KMS-11 (cell line): ENCODE measurements at regions not wholly inside any gene's neighbourhood (a gene's known extent, or its start where the extent isn't known, plus 50 kb on each side); places are given as distances from the start of the nearest gene placed in this dataset.

Experiments used
- H2AFZ ChIP-seq: fragments of 200-600 bp; sonication (generic); 2 replicates; pipeline ENCODE4 v1.6.1; 2016; ENCODE audit warnings: antibody characterized with exemption, mixed run types, low read depth
- H3K27ac ChIP-seq: fragments of 200-600 bp; sonication (generic); 2 replicates; pipeline ENCODE4 v1.6.1; 2016; ENCODE audit warnings: mild to moderate bottlenecking, mixed run types
- H3K27me3 ChIP-seq: fragments of 200-600 bp; sonication (generic); 2 replicates; pipeline ENCODE4 v1.6.1; 2017; ENCODE audit warnings: mild to moderate bottlenecking, low read depth, mixed run types, moderate library complexity; ENCODE audit not compliant: insufficient read depth
- H3K36me3 ChIP-seq: fragments of 200-600 bp; sonication (generic); 2 replicates; pipeline ENCODE4 v1.6.1; 2017; ENCODE audit warnings: mild to moderate bottlenecking, mixed run types; ENCODE audit not compliant: insufficient read depth
- H3K4me1 ChIP-seq: fragments of 200-600 bp; sonication (generic); 2 replicates; pipeline ENCODE4 v1.6.1; 2016; ENCODE audit warnings: mild to moderate bottlenecking, low read depth, mixed run types; ENCODE audit not compliant: poor library complexity, severe bottlenecking
- H3K4me2 ChIP-seq: fragments of 200-600 bp; sonication (generic); 2 replicates; pipeline ENCODE4 v1.7.0; 2016; ENCODE audit warnings: mild to moderate bottlenecking, mixed run types
- H3K4me3 ChIP-seq: fragments of 200-600 bp; sonication (generic); IDR thresholded peaks from 2 replicates; pipeline ENCODE4 v1.6.1; 2017; ENCODE audit warnings: low read depth, low read length, mixed read lengths; ENCODE audit not compliant: insufficient read depth
- H3K79me2 ChIP-seq: fragments of 200-600 bp; sonication (generic); 2 replicates; pipeline ENCODE4 v1.6.1; 2016; ENCODE audit warnings: low read depth, mixed run types; ENCODE audit not compliant: insufficient read depth
- H3K9ac ChIP-seq: fragments of 200-600 bp; sonication (generic); 2 replicates; pipeline ENCODE4 v1.6.1; 2016; ENCODE audit warnings: mild to moderate bottlenecking, mixed run types
- H4K20me1 ChIP-seq: fragments of 200-600 bp; sonication (generic); 2 replicates; pipeline ENCODE4 v1.6.1; 2016; ENCODE audit warnings: mild to moderate bottlenecking, mixed run types; ENCODE audit not compliant: insufficient read depth
- CTCF ChIP-seq: fragments of 200-600 bp; sonication (generic); conservative IDR thresholded peaks from 2 replicates; pipeline ENCODE4 v1.6.1; 2017; ENCODE audit warnings: low read depth, mild to moderate bottlenecking, antibody characterized with exemption, low read length, moderate library complexity, mixed read lengths

- TF ChIP-seq CTCF, result no peak
- Histone ChIP-seq H3K36me3 (no peaks in the 10 kb centered on the region), H3K4me3 (no peak overlapping the region), H3K27me3 (no peaks in the 10 kb centered on the region), H4K20me1 (no peaks in the 10 kb centered on the region), H2AFZ (no peak overlapping the region), H3K4me2 (no peak overlapping the region), H3K4me1 (no peaks in the 10 kb centered on the region), H3K27ac (no peak overlapping the region), H3K79me2 (no peaks in the 10 kb centered on the region), H3K9ac (no peak overlapping the region)
Measured at GRCh38 chr7:88689821-88690220, 69.7 kb upstream of the ZNF804B start.

GRCh38 chr7:88688222-88688621, 71.3 kb upstream of the ZNF804B start:
- no peak for TF ChIP-seq CTCF
- H3K4me1 ChIP-seq, result no peaks in the 10 kb centered on the region
- no peak overlapping the region for H3K4me2 ChIP-seq
- H3K4me3 ChIP-seq, result no peak overlapping the region
- no peak overlapping the region for H2AFZ ChIP-seq
- H3K9ac ChIP-seq, result no peak overlapping the region
- H3K27me3 ChIP-seq, result no peaks in the 10 kb centered on the region
- H4K20me1 ChIP-seq, result no peaks in the 10 kb centered on the region
- no peaks in the 10 kb centered on the region for H3K79me2 ChIP-seq
- no peak overlapping the region for H3K27ac ChIP-seq
- H3K36me3 ChIP-seq, result no peaks in the 10 kb centered on the region

GRCh38 chr7:88686468-88687229, 72.9 kb upstream of the ZNF804B start:
- H3K4me1 ChIP-seq, result no peaks in the 10 kb centered on the region
- no peak overlapping the region for H3K9ac ChIP-seq
- no peak overlapping the region for H2AFZ ChIP-seq
- H3K27me3 ChIP-seq, result no peaks in the 10 kb centered on the region
- H3K79me2 ChIP-seq, result no peaks in the 10 kb centered on the region
- TF ChIP-seq CTCF, result no peak
- H4K20me1 ChIP-seq, result no peaks in the 10 kb centered on the region
- no peak overlapping the region for H3K4me2 ChIP-seq
- H3K4me3 ChIP-seq, result no peak overlapping the region
- no peak overlapping the region for H3K27ac ChIP-seq
- H3K36me3 ChIP-seq, result no peaks in the 10 kb centered on the region

- Histone ChIP-seq H4K20me1 (no peaks in the 10 kb centered on the region), H2AFZ (no peak overlapping the region), H3K79me2 (no peaks in the 10 kb centered on the region), H3K4me1 (no peaks in the 10 kb centered on the region), H3K27me3 (no peaks in the 10 kb centered on the region), H3K4me2 (no peak overlapping the region), H3K4me3 (no peak overlapping the region), H3K9ac (no peak overlapping the region), H3K27ac (no peak overlapping the region), H3K36me3 (no peaks in the 10 kb centered on the region)
- no peak for TF ChIP-seq CTCF
Measured at GRCh38 chr7:88681682-88682081, 77.8 kb upstream of the ZNF804B start.
